Hepatocyte (in vitro differentiated cells): ENCODE measurements at regions not wholly inside any gene's neighbourhood (a gene's known extent, or its start where the extent isn't known, plus 50 kb on each side); places are given as distances from the start of the nearest gene placed in this dataset.

Experiments used
- DNase-seq: peaks from one replicate; pipeline ENCODE4 v3.0.0-alpha.2; 2016; ENCODE audit warnings: low spot score
- H2AFZ ChIP-seq: fragments of 200-600 bp; sonication (generic); 2 replicates; pipeline ENCODE4 v1.6.0; 2016; ENCODE audit warnings: antibody characterized with exemption, mild to moderate bottlenecking
- H3K27ac ChIP-seq: fragments of 200-600 bp; sonication (generic); 2 replicates; pipeline ENCODE4 v1.5.1; 2016; ENCODE audit warnings: mild to moderate bottlenecking
- H3K27me3 ChIP-seq: fragments of 200-600 bp; sonication (generic); 2 replicates; pipeline ENCODE4 v1.6.1; 2016
- H3K36me3 ChIP-seq: fragments of 200-600 bp; sonication (generic); replicated peaks from 2 replicates; pipeline ENCODE4 v1.5.1; 2016; ENCODE audit warnings: low read depth; ENCODE audit not compliant: insufficient read depth
- H3K4me1 ChIP-seq: fragments of 200-600 bp; sonication (generic); 2 replicates; pipeline ENCODE4 v1.5.1; 2016; ENCODE audit warnings: mild to moderate bottlenecking, moderate library complexity; ENCODE audit not compliant: insufficient read depth
- H3K4me2 ChIP-seq: fragments of 200-600 bp; sonication (generic); 2 replicates; pipeline ENCODE4 v1.6.0; 2016
- H3K4me3 ChIP-seq: fragments of 200-600 bp; sonication (generic); 2 replicates; pipeline ENCODE4 v1.5.1; 2016; ENCODE audit warnings: mild to moderate bottlenecking
- H3K79me2 ChIP-seq: fragments of 200-600 bp; sonication (generic); 2 replicates; pipeline ENCODE4 v1.6.0; 2017; ENCODE audit warnings: mild to moderate bottlenecking
- H3K9me2 ChIP-seq: fragments of 200-600 bp; sonication (generic); replicated peaks from 2 replicates; pipeline ENCODE4 v1.6.0; 2017; ENCODE audit warnings: mild to moderate bottlenecking; ENCODE audit not compliant: insufficient read depth
- H3K9me3 ChIP-seq: fragments of 200-600 bp; sonication (generic); 2 replicates; pipeline ENCODE4 v1.5.1; 2016; ENCODE audit warnings: low read depth, mild to moderate bottlenecking
- H4K20me1 ChIP-seq: fragments of 200-600 bp; sonication (generic); 2 replicates; pipeline ENCODE4 v1.6.0; 2016; ENCODE audit warnings: mild to moderate bottlenecking; ENCODE audit not compliant: insufficient read depth, poor library complexity, severe bottlenecking
- EZH2 ChIP-seq: fragments of 200-600 bp; sonication (generic); IDR thresholded peaks from 2 replicates; pipeline ENCODE4 v1.6.1; 2016; ENCODE audit warnings: antibody characterized with exemption, mild to moderate bottlenecking, borderline replicate concordance
- EZH2phosphoT487 ChIP-seq: fragments of 200-600 bp; sonication (generic); IDR thresholded peaks from one replicate; pipeline ENCODE4 v1.6.1; 2018; ENCODE audit warnings: antibody characterized with exemption, mild to moderate bottlenecking, low read depth, moderate library complexity; ENCODE audit not compliant: unreplicated experiment, severe bottlenecking
- WGBS: methylation state at CpG from one replicate; pipeline ENCODE4 v1.1.6; 2016; ENCODE audit warnings: low lambda C conversion rate; ENCODE audit errors: missing lambda C conversion rate; 5-methylcytosine and 5-hydroxymethylcytosine counted together
- TF ChIP-seq, protein P1 (sequence below): fragments of 200-600 bp; sonication (generic); IDR thresholded peaks from 2 replicates; pipeline ENCODE4 v1.5.1; 2016; ENCODE audit warnings: antibody characterized with exemption, mild to moderate bottlenecking; ENCODE audit not compliant: poor library complexity

DNA sequence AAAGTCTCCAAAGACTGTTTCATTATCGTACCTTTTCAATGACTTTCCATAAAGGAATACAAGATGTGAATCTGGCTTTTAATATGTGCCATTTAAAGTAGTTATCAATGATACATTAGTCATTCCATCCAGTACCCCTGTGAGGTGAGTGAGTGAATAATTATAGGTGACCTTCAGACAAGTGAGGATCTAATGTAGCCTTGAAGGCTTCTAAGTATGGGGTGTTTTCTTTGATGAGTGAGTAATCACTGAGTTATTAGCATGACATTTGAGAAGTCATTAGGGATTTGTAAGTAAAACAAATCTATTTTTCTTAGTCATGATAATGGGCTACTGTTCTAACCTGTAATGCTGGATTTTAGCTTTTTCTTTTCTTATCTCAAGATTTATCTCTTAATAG, 831.4 kb downstream of the ADGRL2 start:
- no peaks in the 10 kb centered on the region for H3K9me2 ChIP-seq
- H3K27ac ChIP-seq: no peak overlapping the region
- H3K9me3 ChIP-seq: no peaks in the 10 kb centered on the region
- H3K79me2 ChIP-seq: no peaks in the 10 kb centered on the region
- no peaks in the 10 kb centered on the region for H3K36me3 ChIP-seq
- H2AFZ ChIP-seq: no peak overlapping the region
- WGBS: 88% methylated on average over 1 of the region's 1 CpG
- H4K20me1 ChIP-seq: no peaks in the 10 kb centered on the region
- no peaks in the 10 kb centered on the region for H3K27me3 ChIP-seq
- no peaks in the 10 kb centered on the region for H3K4me1 ChIP-seq
- TF ChIP-seq EZH2phosphoT487: no peak
- TF ChIP-seq EZH2: no peak
- TF ChIP-seq, protein P1, sequence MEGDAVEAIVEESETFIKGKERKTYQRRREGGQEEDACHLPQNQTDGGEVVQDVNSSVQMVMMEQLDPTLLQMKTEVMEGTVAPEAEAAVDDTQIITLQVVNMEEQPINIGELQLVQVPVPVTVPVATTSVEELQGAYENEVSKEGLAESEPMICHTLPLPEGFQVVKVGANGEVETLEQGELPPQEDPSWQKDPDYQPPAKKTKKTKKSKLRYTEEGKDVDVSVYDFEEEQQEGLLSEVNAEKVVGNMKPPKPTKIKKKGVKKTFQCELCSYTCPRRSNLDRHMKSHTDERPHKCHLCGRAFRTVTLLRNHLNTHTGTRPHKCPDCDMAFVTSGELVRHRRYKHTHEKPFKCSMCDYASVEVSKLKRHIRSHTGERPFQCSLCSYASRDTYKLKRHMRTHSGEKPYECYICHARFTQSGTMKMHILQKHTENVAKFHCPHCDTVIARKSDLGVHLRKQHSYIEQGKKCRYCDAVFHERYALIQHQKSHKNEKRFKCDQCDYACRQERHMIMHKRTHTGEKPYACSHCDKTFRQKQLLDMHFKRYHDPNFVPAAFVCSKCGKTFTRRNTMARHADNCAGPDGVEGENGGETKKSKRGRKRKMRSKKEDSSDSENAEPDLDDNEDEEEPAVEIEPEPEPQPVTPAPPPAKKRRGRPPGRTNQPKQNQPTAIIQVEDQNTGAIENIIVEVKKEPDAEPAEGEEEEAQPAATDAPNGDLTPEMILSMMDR: no peak
- H3K4me2 ChIP-seq: no peak overlapping the region
- H3K4me3 ChIP-seq: no peak overlapping the region
- DNase-seq: no peak

DNA sequence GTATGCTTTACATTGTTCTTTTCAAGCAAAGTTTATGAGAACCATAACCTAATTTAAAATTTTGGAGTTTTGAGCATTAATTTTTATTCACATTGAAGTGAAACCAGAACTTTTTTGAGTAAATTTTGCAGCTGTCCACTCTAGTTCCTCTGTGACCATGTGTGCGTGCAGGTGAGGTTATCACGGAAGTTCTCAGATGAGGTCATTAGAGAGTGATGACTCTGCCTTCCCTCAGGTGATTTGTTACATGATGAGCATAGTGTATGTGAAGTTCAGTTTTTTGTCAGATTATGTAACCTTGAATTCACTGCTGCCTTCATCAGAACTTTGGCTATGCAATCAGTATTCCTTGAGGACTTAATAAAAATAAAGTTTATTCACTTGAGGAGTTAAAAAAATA, 828.2 kb downstream of the ADGRL2 start:
- TF ChIP-seq, protein P1: no peak
- TF ChIP-seq EZH2 (no peak), EZH2phosphoT487 (no peak)
- 96% methylated on average over 2 of the region's 2 CpGs for WGBS
- H3K9me2 ChIP-seq: no peaks in the 10 kb centered on the region
- no peak for DNase-seq
- peaks cover 11% of the 10 kb centered on the region for H3K9me3 ChIP-seq
- no peak overlapping the region for H2AFZ ChIP-seq
- no peaks in the 10 kb centered on the region for H3K79me2 ChIP-seq
- H3K4me2 ChIP-seq: no peak overlapping the region
- no peaks in the 10 kb centered on the region for H3K36me3 ChIP-seq
- H3K27ac ChIP-seq: no peak overlapping the region
- H4K20me1 ChIP-seq: no peaks in the 10 kb centered on the region
- no peaks in the 10 kb centered on the region for H3K27me3 ChIP-seq
- no peaks in the 10 kb centered on the region for H3K4me1 ChIP-seq
- H3K4me3 ChIP-seq: no peak overlapping the region

DNA sequence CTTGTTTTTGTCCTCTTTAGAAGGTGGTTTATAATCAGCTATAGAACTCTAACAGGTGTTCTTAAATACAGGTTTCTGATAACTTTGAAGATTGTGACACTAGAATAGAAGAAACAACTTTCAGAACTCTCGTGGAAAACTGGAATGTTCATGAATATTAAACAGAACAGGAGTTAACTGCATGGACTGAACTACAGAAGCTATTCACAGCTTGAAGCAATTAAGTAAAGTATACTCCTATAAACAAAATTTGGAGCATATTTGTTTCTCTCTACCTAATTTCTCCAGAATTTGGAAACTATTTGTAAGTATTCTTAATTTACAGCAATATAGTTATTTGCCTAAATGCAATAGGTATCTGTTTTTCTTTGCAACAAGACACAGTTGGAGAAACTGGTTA, 824.8 kb downstream of the ADGRL2 start:
- no peak for DNase-seq
- no peaks in the 10 kb centered on the region for H3K36me3 ChIP-seq
- WGBS: 100% methylated on average over 1 of the region's 1 CpG
- H3K4me3 ChIP-seq: no peak overlapping the region
- no peak overlapping the region for H2AFZ ChIP-seq
- H3K9me2 ChIP-seq: no peaks in the 10 kb centered on the region
- H3K27ac ChIP-seq: no peak overlapping the region
- no peaks in the 10 kb centered on the region for H3K4me1 ChIP-seq
- no peak for TF ChIP-seq EZH2
- TF ChIP-seq, protein P1: no peak
- no peak for TF ChIP-seq EZH2phosphoT487
- H3K27me3 ChIP-seq: no peaks in the 10 kb centered on the region
- no peaks in the 10 kb centered on the region for H4K20me1 ChIP-seq
- peaks cover 11% of the 10 kb centered on the region for H3K9me3 ChIP-seq
- no peaks in the 10 kb centered on the region for H3K79me2 ChIP-seq
- no peak overlapping the region for H3K4me2 ChIP-seq

DNA sequence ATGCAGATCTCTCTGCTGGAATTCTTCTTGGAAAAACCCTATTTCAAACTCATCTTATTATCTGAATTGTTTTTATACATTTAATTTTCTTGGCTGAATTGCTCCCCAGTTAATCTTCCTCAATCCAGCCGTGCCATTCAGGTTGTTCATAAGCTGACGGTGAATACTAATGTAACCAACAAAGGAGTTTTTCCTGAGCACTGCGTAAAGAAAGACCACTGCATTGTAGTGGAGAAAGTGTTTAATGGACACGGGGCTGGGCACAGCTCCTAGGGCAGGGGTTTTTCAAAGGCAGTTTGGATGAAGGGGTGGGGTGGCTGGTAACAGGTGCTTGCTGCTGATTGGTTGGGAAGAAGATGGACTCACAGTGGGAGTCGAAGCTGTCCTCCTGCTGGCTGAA, 820.3 kb downstream of the ADGRL2 start:
- no peak overlapping the region for H3K4me2 ChIP-seq
- 97% methylated on average over 5 of the region's 5 CpGs for WGBS
- H4K20me1 ChIP-seq: no peaks in the 10 kb centered on the region
- no peak overlapping the region for H3K27ac ChIP-seq
- TF ChIP-seq EZH2 (no peak), EZH2phosphoT487 (no peak)
- TF ChIP-seq, protein P1: no peak
- no peak for DNase-seq
- no peaks in the 10 kb centered on the region for H3K79me2 ChIP-seq
- peaks cover 11% of the 10 kb centered on the region for H3K9me3 ChIP-seq
- H3K9me2 ChIP-seq: no peaks in the 10 kb centered on the region
- H3K4me1 ChIP-seq: no peaks in the 10 kb centered on the region
- H3K27me3 ChIP-seq: no peaks in the 10 kb centered on the region
- no peaks in the 10 kb centered on the region for H3K36me3 ChIP-seq
- H2AFZ ChIP-seq: no peak overlapping the region
- no peak overlapping the region for H3K4me3 ChIP-seq
